ENCODE measurements at regions not wholly inside any gene's neighbourhood (a gene's known extent, or its start where the extent isn't known, plus 50 kb on each side); places are given as distances from the start of the nearest gene placed in this dataset.
"Not testable (repeated sequence)": the region's sequence is repeated elsewhere in the genome, so short reads cannot be mapped to it uniquely, and the experiment has no call there.

DNA sequence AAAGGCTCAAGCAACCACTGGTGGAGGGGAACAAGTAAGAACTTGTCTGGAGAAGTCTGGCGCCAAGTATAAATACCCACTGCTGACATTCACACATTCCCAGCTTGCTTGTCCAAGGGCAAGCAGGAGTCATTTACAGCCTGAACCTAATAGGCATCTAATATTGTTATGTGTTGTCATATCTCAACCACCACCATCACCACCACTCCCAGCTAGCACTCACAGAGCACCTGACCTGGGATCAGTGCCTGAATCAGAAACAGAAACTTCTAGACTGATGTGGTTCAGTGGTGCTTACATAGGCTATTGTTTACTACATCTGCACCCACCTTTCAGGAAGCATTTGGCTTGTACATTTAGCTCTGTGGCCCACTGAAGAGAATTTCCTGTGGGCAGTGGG, 157.1 kb downstream of the POTEB3 start:
- TF ChIP-seq, protein P1, sequence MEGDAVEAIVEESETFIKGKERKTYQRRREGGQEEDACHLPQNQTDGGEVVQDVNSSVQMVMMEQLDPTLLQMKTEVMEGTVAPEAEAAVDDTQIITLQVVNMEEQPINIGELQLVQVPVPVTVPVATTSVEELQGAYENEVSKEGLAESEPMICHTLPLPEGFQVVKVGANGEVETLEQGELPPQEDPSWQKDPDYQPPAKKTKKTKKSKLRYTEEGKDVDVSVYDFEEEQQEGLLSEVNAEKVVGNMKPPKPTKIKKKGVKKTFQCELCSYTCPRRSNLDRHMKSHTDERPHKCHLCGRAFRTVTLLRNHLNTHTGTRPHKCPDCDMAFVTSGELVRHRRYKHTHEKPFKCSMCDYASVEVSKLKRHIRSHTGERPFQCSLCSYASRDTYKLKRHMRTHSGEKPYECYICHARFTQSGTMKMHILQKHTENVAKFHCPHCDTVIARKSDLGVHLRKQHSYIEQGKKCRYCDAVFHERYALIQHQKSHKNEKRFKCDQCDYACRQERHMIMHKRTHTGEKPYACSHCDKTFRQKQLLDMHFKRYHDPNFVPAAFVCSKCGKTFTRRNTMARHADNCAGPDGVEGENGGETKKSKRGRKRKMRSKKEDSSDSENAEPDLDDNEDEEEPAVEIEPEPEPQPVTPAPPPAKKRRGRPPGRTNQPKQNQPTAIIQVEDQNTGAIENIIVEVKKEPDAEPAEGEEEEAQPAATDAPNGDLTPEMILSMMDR (IDR thresholded peaks at IDR 0.05), result not testable (repeated sequence)
- not testable (repeated sequence) for TF ChIP-seq POLR2A (IDR thresholded peaks at IDR 0.05)
